NCI-H524 treated with DMSO at 0.1 percent for 48 hours (cell line): ENCODE measurements at regions not wholly inside any gene's neighbourhood (a gene's known extent, or its start where the extent isn't known, plus 50 kb on each side); places are given as distances from the start of the nearest gene placed in this dataset.
"Not testable (repeated sequence)": the region's sequence is repeated elsewhere in the genome, so short reads cannot be mapped to it uniquely, and the experiment has no call there.

Experiments used
- DNase-seq: peaks from one replicate; lab custom pipeline; 2025; lab: John Stamatoyannopoulos, UW

DNA sequence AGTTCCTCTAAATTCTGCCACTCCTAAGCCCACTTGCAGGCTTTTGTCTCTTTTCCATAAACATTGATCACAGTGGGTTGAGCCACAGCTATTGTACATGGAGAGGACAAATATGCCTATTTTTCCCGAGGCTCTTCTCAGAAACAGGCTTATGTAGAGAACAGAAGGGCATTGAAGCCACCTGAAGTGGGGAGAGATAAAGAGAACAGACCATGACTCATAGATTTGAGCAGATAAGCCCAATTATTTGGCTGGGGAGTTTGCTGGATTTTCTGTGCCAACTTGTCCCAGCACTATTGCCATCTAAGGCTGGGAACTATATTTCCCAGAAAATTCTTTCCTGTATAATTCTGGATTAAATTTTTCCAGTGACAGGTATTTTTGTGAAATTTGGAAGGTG is 446.1 kb upstream of the RPS6KA3 start:
- no peak for DNase-seq

DNA sequence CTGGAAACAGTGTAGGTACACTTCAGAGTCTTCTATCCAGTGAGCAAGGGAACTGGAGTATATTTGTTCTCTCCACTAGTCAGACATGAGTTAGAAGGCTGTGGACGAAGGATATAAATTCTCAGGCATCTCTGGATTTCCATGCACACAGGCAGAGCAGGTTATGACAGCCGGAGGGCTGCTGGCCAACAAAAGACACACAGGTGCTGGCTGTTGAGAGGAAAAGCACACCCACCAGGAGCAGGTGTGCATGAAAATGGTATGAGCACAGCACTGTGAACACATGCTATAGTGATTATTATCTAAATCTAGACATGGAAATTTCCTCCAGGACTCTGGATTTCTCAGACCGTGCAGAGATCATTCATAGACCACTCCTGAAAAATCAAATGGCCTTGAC is 444.7 kb upstream of the RPS6KA3 start:
- no peak for DNase-seq

DNA sequence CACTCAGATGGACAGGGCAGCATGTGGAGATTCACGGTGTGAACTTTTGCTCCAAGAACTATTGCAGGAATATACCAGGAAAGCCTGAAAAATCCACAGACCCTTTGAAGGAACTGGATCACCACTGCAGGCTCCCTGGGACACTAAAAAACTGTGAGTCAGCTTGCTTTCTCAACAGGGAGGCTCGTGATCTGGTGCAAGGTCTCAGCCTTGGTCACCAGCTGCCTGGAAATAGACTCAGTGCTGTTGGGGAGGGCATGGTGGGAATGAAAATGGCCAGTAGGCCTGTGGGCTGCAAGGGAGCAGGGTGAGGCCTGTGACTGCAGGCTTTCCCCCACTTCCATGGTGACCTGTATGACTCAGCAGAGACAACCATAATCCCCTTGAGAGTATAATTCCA is 426.4 kb upstream of the RPS6KA3 start:
- no peak for DNase-seq

DNA sequence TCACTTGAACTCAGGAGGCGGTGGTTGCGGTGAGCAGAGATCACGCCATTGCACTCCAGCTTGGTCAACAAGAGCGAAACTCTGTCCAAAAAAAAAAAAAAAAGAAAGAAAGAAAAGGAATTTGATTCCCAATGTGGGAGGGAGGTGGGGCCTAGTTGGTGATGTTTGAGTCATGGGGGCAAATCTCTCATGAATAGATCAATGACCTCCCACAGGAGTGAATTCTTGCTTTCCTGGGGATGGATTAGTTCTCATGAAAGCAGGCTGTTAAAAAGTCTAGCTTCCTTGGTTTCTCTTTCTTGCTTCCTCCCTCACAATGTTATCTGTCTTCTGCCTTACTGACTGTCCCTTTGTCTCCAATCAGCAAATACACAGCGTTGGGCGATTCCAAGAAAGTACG is 419.5 kb upstream of the RPS6KA3 start:
- no peak for DNase-seq

DNA sequence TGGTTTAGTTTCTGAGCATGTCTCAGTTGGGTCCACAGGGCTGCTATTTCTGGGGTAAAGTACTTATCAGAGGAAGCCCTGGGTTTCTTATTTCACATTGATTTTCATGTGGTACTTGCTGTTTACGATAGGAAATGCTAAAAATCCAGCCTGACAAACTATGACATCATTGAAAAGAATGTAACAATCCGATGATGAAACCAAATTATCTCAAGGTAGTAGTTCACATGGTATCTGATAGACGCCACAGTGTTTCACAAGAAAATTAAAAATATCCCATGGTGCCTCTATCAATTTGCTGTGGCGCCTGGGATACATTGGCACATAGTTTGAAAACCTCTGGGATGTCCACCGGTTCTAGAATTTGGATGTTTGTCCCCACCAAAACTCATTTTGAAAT is 418.9 kb upstream of the RPS6KA3 start:
- DNase-seq = no peak

DNA sequence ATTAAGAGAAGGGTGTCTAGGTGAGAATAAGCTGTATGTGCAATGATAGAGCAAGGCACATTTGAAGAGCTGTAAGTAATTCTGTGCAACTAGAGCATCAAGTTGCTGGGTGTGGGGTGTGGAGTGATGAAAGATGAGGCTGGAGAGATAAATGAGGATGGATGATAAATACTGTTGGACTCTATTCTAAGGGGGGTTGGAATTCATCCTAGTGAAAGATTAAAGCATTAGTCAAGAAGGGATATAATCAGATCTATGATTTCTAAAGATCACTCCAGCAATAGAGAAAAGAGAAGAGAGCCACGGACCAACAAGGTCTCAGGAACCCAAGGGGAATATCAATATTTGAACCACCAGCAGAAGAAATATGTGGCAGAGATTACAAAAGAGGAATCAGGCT is 415.0 kb upstream of the RPS6KA3 start:
- DNase-seq = no peak

DNA sequence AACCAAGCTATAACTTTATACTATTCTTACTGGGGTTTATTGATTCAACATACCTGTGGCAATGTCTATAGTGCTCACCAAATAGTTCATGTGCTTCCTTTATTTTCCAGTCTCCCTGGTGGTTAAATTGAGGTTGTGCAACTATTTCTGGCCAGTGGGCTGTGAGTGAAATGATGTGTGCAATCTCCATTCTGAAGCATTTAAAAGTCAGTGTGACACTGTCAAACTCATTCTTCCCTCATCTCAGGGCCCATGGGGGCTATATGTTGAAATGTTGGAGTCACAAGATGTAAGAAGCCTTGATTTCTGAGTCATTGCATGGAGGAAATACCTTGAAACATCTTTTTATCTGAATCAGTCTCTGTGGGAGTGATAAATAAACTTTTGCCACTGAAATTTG is 414.3 kb upstream of the RPS6KA3 start:
- no peak for DNase-seq

DNA sequence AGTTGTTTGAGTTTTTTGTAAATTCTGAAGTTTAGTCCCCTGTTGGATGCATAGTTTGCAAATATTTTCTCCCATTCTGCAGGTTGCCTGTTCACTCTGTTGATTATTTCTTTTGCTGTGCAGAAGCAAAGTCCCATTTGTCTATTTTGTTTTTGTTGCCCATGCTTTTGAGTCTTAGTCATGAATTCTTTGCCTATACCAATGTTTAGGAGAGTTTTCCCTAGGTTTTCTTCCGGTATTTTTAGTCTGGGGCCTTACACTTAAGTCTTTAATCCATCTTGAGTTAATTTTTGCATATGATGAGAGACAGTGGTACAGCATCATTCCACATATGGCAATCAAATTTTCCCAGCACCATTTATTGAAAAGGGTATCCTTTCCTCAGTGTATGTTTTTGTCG is 405.8 kb upstream of the RPS6KA3 start:
- DNase-seq = no peak

DNA sequence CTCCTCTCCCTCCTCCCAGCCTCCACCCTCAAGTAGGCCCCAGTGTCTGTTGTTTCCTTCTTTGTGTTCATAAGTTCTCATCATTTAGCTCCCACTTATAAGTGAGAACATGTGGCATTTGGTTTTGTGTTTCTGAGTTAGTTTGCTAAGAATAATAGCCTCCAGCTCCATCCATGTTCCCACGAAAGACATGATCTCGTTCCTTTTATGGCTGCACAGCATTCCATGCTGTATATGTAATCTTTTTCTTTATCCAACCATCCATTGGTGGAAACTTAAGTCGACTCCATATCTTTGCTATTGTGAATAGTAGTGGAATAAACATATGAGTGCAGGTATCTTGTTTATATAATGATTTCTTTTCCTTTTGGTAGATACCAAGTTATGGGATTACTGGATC is 405.0 kb upstream of the RPS6KA3 start:
- DNase-seq = not testable (repeated sequence)

DNA sequence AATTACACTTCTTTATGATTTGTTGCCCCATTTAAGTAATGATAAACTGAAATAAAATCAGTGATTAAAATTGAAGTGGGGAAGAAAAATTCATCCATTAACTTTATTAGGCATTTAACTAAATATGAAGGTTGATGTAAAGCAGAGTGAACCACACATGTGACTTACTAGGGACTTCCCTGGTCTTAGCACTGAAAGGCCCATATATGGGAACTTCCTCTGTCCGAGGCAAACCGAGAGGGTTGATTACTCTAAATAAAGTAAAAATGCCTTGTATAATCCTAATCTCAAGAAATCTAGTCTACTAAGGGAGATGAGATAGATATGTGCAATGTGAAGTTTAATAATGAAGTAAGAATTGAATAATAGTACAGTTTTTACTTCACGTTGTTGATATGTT is 403.9 kb upstream of the RPS6KA3 start:
- no peak for DNase-seq

DNA sequence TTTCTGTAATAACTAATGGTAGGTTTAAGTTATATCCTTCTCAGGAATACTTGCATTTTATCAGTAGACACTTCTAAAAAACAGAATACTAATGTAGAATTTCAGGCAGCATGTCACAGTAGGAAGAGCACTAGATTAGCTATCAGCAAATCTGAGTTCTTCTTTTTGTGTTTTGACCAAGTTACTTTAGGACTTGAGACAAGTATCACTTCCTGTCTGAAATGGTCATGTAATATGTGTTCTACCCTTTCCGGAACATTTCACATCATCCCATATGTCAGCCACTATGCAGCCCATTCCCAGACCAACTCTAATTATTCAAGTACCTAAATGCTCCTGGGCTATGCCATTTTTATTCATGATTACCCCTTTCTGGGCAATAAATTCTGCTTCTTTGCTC is 401.8 kb upstream of the RPS6KA3 start:
- DNase-seq = no peak

DNA sequence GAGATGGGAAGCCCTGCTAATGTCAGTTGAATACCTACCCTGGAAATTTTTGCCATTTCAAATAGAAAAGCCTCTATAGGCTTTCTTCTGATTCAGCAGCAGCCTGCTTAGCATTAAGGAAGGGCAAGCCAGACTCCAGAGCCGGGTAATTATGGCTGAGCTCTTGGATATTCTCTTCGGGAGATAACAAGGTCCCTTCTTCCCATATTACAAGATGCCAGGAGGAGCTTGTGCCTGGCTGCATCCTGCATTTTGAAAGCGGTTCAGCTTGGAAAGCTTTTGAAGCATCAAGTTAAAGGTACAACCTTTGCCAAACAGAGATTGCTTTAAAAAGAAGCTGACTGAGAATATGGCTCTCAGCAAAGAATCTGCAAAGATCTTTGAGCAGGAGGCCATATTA is 399.6 kb upstream of the RPS6KA3 start:
- no peak for DNase-seq

DNA sequence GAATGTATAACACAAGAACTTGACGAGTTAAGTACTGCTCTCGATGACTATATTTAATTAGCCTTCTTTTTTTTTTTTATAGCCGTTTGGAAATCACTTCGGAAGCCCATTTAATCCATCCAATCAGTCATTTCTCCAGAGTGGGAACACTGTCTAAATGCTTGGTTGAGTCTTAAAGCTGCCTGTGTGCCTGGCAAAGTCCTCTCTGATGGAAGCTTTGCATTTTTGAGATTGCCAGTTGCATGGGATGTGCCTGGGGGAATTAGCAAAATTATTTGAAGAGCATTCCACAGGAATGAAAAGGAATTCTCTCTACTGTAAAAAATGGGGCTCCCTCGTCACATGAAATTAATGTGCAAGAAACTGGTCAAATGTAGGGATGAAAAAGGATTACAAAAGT is 398.8 kb upstream of the RPS6KA3 start:
- no peak for DNase-seq

DNA sequence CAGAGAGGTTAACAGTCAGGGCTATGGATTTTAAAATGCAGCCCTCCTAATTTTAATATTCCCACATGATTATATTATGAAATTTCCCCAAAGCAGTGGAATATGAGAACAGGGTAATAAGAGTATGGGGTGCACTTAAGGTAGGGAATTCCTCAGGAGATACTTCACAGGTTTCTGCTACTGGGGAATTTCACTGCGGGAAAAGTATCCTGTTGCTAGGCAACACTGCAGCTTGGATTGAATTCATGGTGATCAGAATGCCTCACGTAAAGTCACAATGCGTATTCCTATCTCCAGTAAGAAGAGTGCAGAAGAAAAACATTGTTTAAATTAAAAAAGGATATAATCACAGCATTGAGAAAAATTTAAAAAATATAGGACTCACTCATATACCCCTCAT is 398.1 kb upstream of the RPS6KA3 start:
- DNase-seq = peak; percentile 0

DNA sequence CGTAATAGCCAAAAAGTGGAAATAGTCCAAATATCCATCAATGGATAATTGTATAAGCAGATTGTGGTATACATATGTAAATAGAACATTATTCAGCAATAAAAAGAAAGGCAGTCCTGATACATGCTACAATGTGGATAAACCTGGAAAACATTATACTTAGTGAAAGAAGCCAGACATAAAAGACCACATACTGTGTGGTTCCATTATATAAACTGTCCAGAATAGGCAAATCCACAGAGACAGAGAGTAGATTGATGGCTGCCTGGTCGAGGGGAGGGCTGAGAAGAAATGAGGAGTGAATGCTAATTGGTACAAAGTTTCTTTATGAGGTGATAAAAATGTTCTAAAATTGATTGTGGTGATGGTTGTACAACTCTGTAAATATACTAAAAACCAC is 397.4 kb upstream of the RPS6KA3 start:
- no peak for DNase-seq

DNA sequence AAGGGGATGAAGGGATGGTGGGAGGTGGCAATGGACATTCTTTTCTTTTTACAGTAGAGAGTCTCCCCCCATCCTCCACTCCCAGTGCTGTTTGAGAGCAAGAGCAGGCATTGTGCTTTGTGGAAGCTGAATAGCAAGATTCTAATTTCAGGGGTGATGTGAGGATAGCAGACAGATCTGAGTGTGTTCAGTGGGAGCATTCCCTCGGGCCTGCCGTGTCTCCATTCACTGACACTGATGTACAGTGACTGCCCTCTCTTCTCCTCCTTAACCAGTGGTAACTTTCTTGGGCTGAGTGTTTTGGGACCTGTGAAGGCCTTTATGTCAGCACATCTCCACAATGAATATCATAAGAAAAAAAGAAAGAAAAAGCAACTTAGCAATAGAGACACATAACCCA is 396.6 kb upstream of the RPS6KA3 start:
- no peak for DNase-seq

DNA sequence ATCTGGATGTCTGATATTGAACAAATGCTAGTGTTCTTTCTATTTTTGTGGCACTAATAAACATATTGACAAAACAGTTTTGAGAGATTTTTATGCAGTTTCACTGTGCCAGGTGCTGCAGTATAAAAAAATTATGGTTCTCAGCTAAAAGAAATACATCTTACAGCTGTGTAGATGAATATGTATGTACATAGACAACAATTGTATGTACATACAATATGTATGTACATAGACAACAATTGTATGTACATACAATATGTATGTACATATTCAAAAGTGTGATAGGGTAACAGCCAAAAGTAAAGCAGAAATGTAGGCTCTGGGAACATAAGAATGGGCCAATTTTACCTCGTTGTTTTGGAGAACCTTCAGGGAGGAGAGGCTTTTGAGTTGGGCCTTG is 390.0 kb upstream of the RPS6KA3 start:
- no peak for DNase-seq

DNA sequence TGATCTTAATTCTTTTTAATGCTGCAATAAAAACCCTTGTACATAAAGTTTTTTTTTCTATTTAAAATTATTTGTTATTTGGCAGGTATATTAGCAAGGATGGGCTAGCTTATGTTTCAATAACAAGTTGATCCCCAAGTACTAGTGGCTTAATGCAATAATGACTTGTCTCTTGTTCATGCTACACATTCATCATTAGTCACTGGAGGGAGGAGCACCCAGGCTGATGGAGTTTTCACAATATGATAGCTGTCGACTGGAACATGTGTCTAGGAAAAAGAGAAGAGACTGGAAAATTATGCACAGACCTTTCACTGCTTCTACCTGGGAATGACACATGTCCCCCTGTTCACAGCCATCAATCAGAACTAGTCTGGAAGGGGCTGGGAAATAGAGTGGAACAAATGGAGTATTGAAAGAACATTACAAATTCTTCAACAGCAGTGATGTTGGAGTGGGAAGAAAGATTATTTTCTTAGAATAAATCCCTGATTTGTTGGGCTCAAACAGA is 387.9 kb upstream of the RPS6KA3 start:
- no peak for DNase-seq

DNA sequence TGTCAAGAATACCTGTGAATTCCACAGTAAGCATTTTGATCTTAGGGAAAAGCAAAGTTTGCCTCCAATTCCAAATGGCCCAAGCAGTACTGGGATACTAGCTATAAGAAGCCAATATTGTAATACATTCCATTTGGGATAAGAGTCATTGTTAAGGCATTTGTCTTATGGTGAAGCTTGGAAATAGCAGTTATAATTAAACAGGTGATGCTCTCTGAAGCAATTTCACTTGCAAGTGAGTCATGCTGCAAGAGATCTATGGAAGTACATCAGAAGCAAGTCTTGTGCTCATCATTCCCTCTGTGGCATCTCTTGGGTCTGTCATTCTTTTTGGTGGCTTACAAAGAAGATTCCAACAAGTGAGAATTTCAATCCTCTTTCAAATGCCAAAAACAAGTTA is 386.4 kb upstream of the RPS6KA3 start:
- no peak for DNase-seq

DNA sequence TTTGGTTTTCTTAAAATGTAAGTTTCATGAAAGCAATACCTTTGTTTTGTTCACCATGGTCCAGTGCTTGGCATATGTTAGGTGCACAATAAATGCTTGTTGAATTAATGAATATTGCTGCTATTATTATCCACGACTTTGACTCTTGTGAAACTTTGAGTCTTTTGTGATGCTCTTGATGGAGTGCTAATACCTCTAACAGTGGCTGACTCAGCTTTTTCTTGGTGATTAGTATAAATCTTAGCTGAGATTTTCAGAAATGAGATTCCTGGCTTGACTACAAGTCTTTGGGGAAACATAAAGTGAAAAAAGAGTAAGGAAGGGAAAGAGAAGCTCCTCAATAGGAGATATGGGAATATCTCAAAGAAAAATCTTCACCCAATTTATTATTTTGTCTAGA is 375.2 kb upstream of the RPS6KA3 start:
- no peak for DNase-seq

DNA sequence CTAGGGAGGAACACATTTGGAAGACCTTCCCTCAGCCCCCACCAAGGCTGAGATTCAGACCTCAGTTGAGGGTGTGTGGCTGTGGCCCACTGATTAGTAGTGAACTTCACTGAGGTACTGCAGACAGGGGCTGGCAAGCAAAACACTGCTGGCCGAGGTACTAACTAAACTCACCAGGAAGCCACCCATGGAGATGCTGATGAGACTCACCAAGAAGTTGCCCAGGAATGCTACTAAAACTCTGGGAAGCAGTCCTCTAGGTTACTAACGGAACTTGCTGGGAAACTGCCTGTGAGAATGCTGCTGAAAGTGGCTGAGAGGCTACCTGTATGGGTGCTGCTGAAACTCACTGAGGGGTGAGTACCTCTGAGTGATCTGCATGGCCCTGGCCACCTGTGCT is 372.4 kb upstream of the RPS6KA3 start:
- DNase-seq = no peak

DNA sequence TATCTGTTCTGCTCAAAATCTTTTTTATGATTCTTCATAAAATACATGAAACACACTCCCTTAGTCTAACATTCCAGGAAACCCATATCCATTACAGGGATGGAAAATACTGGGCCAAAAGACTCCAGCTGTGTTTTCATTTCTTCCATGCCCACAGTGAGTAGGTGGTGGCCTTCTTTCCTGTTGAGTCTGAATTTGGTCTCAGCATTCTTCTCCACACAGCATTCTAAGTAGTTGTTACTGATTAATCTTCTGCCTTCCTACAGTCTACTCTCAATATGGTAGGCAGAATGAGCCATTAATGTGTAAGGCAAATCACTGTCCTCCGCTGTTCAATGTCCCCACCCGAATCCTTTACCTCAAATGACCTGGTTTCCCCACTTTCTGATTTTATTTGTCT is 370.6 kb upstream of the RPS6KA3 start:
- DNase-seq = no peak

DNA sequence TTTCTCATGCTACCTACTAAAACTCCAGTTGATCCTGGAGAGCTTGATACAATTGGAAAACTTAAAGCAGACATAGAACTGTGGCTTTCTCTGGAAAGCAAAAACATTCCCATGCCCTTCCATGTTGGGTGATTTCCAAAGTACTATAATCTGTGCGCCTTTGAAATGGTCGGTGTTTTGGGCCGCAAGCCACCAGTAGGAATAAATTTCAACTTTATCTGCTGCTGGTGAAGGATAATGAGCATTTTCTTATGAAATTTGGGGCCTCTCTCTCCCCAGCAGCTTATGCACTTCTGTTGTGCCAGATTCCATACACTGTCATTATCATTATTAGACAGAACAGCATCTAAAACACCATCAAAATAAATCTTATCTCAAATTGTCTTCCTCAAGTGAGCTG is 366.7 kb upstream of the RPS6KA3 start:
- no peak for DNase-seq

DNA sequence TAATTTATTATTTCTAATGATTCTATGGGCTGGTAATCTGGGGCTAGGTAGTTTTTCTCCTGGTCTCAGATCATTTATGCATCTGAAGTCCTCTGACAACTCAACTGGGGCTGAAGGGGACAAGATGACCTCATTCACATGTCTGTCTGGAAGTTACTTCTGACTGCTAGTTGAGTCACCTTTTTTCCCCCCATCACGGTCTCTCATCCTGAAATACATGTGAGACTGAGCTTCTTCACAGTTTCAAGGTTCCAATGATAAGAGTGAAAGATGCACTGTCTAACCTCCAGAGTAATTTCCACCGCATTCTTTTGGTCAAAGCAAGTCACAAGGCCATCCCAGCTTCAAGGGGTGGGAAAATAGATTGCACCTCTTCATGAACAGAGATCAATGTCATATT is 356.7 kb upstream of the RPS6KA3 start:
- DNase-seq = no peak

DNA sequence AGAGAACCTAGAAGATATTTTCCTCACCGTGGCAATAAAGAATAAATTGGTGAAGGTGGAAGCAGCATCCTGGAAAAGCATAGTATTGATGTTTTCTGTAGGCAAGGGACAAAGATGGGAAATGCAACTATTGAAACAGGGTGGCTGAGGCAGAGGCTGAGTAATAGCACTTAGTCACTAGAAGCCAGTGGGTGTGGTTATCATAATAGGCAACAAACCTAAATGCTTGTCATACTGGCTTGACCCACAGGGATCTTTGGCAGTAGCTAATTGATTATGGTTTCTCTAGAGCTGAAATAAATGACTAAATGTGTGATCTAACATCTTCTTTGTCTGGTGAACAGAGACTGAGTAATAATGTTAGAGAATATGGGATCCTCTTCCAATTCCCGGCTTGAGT is 353.6 kb upstream of the RPS6KA3 start:
- DNase-seq = no peak
